Right lobe of liver (tissue), 6 donors: ENCODE measurements at regions not wholly inside any gene's neighbourhood (a gene's known extent, or its start where the extent isn't known, plus 50 kb on each side); places are given as distances from the start of the nearest gene placed in this dataset.

Experiments used
- ATAC-seq, 4 donors: fragments of 200-7000 bp; cut with Tn5 transposase; one replicate each; pipeline ENCODE4 v1.9.1; 2020; ENCODE audit warnings: mild to moderate bottlenecking in 4 of 4, moderate library complexity in 4 of 4
- DNase-seq, 3 donors: peaks; one replicate each; pipeline ENCODE4 v3.0.0-alpha.2; 2020
- H3K27ac ChIP-seq, 3 donors: fragments of 200-600 bp; one replicate each; pipeline ENCODE4 v1.8.0; 2022
- H3K27me3 ChIP-seq, 2 donors: fragments of 200-600 bp; one replicate each; pipeline ENCODE4 v1.8.0; 2022
- H3K36me3 ChIP-seq, 4 donors: fragments of 200-600 bp; sonication (generic) in 1 of 4; one replicate each; pipeline versions ENCODE4 v1.5.1 to v1.8.0; 2017 to 2022; ENCODE audit warnings: control low read depth in 1 of 4
- H3K4me1 ChIP-seq, 4 donors: fragments of 200-600 bp; sonication (generic) in 1 of 4; one replicate each; pipeline versions ENCODE4 v1.5.1 to v1.8.0; 2017 to 2022; ENCODE audit warnings: control low read depth in 1 of 4
- H3K4me3 ChIP-seq, 3 donors: fragments of 200-600 bp; one replicate each; pipeline ENCODE4 v1.8.0; 2022
- H3K9me3 ChIP-seq, 4 donors: fragments of 200-600 bp; sonication (generic) in 1 of 4; one replicate each; pipeline versions ENCODE4 v1.5.1 to v1.8.0; 2017 to 2022; ENCODE audit warnings: control low read depth in 1 of 4
- POLR2A ChIP-seq: fragments of 450-650 bp; IDR thresholded peaks from one replicate; pipeline ENCODE4 v1.6.1; 2017; ENCODE audit warnings: antibody characterized with exemption, mild to moderate bottlenecking
- WGBS: methylation state at CpG from one replicate; pipeline ENCODE4 v1.1.6; 2018; ENCODE audit warnings: low coverage, low lambda C conversion rate; ENCODE audit not compliant: insufficient coverage; ENCODE audit errors: missing lambda C conversion rate; 5-methylcytosine and 5-hydroxymethylcytosine counted together
- intact Hi-C, 2 donors: fragments of 100-400 bp; cut with DNase I; formaldehyde crosslinking; loops; one replicate each; pipeline versions ENCODE4 v1.11.2 to v1.14.1; 2022
- TF ChIP-seq, protein P1 (sequence below), 4 donors: fragments of 200-600 bp in 3 of 4; fragments of 450-650 bp in 1 of 4; IDR thresholded peaks; one replicate each; pipeline versions ENCODE4 v1.5.1 to v1.8.0; 2016 to 2022; ENCODE audit warnings: antibody characterized with exemption in 4 of 4, mild to moderate bottlenecking in 2 of 4
- donor health status: DM: no; HTN: yes; CAD: no.
- donor health status: DM: no; HTN: no; CAD: no.
- donor health status: DM: no; HTN: no; CAD: no.
- donor health status: DM: no; HTN: yes; CAD: no.
- donor health status: DM: no; HTN: yes; CAD: no.

DNA sequence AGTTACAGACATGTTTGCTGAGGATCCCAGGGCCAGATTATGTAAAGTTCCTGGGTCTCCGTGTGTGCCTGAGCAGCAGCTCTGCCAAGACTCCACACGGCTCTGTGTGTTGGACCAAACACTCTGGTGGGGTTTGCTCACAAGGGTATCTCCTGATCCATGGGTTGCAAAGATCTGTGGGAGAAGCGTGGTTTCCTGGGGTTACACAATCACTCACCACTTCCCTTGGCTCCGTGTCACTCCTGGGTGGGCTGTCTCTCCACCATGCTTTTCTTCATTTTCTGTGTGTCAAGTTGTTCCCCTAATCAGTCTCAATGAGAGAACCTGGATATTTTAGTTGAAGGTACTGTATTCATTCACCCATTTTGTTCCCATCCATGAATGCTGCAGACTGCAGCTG lies 1088.8 kb downstream of the FSCB start:
- Histone ChIP-seq H3K4me3 (no peak overlapping the region), H3K27me3 (no peaks in the 10 kb centered on the region), H3K4me1 (no peaks in the 10 kb centered on the region), H3K9me3 (no peaks in the 10 kb centered on the region), H3K27ac (no peak overlapping the region), H3K36me3 (no peaks in the 10 kb centered on the region)
- TF ChIP-seq, protein P1, sequence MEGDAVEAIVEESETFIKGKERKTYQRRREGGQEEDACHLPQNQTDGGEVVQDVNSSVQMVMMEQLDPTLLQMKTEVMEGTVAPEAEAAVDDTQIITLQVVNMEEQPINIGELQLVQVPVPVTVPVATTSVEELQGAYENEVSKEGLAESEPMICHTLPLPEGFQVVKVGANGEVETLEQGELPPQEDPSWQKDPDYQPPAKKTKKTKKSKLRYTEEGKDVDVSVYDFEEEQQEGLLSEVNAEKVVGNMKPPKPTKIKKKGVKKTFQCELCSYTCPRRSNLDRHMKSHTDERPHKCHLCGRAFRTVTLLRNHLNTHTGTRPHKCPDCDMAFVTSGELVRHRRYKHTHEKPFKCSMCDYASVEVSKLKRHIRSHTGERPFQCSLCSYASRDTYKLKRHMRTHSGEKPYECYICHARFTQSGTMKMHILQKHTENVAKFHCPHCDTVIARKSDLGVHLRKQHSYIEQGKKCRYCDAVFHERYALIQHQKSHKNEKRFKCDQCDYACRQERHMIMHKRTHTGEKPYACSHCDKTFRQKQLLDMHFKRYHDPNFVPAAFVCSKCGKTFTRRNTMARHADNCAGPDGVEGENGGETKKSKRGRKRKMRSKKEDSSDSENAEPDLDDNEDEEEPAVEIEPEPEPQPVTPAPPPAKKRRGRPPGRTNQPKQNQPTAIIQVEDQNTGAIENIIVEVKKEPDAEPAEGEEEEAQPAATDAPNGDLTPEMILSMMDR (IDR thresholded peaks at IDR 0.05): no peak
- TF ChIP-seq POLR2A: no peak
- no peak for ATAC-seq
- no peak for DNase-seq
- 48% methylated on average over 2 of the region's 4 CpGs for WGBS
- intact Hi-C loops: no loop called here

DNA sequence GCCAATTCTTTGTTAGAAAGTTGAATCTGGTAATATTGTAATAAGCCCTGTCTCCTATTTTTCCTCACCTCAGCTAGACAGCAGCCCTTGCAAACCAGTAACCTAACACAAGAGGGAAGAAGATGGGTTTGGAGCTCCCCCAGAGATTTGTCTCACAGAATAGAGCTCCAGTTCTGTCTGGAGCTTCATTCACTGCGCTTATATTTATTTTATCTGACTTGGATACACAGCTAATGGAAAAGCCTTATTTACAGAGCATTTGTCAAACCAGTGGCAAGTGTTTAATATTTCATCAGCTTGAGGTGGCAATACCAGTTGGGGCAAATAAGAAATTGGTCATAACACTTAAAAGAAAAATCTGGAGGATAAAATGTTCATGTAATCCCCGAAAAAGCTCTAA lies 1094.0 kb downstream of the FSCB start:
- intact Hi-C loops: no loop called here
- no peak for DNase-seq
- TF ChIP-seq, protein P1 (IDR thresholded peaks at IDR 0.05): no peak
- no peak for TF ChIP-seq POLR2A
- WGBS: 50% methylated on average over 2 of the region's 2 CpGs
- Histone ChIP-seq H3K27me3 (no peaks in the 10 kb centered on the region), H3K4me1 (no peaks in the 10 kb centered on the region), H3K27ac (no peak overlapping the region), H3K36me3 (no peaks in the 10 kb centered on the region), H3K4me3 (no peak overlapping the region), H3K9me3 (no peaks in the 10 kb centered on the region)
- no peak for ATAC-seq

DNA sequence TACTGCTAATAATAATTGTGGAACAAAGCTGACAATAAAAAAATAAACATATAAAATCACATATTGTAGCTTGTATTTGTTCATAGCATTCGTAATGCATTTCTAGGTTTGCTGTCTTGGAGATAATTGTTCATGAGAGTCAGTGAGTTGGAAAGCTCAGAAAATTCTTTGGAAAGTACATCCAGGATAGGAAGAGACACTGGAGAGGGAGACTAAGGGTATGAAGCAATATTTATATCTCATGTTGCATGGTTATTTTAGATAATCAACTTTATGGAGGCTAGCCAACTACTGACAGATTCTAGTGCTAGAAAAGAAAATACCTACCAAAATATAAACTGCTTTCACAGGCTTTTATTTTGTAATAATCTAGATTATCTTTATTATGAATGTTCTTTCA lies 1095.2 kb downstream of the FSCB start:
- Histone ChIP-seq H3K36me3 (no peaks in the 10 kb centered on the region), H3K9me3 (no peaks in the 10 kb centered on the region), H3K27ac (no peak overlapping the region), H3K4me3 (no peak overlapping the region), H3K4me1 (no peaks in the 10 kb centered on the region), H3K27me3 (no peaks in the 10 kb centered on the region)
- no peak for TF ChIP-seq POLR2A
- TF ChIP-seq, protein P1 (IDR thresholded peaks at IDR 0.05): no peak
- no peak for DNase-seq
- 52% methylated on average over 1 of the region's 1 CpG for WGBS
- intact Hi-C loops: no loop called here
- ATAC-seq: no peak

DNA sequence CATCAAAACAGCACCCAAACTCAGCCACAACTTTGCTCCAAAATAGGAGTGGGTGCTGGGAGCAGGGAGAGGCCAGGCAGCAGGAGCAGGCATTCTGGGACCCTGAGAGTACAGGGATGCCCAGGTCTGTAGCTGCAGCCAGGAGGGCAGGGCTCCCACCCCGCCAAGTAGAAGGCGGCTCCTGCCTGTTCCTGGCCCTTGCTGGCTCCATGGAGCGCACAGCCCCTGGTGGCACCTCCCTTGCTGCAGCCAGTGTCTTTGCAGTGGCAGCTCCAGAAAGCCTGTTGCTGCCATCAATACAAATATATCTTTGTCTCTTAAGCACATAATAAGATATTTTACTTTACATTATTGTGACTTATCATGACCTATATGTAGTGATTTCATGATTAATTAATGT lies 1096.5 kb downstream of the FSCB start:
- H3K36me3 ChIP-seq: no peaks in the 10 kb centered on the region
- TF ChIP-seq, protein P1 (IDR thresholded peaks at IDR 0.05): no peak
- no peak for TF ChIP-seq POLR2A
- no peak for ATAC-seq
- no peaks in the 10 kb centered on the region for H3K9me3 ChIP-seq
- H3K4me1 ChIP-seq: no peaks in the 10 kb centered on the region
- H3K4me3 ChIP-seq: no peak overlapping the region
- no peak for DNase-seq
- WGBS: 60% methylated on average over 1 of the region's 3 CpGs
- intact Hi-C loops: no loop called here
- no peak overlapping the region for H3K27ac ChIP-seq
- H3K27me3 ChIP-seq: no peaks in the 10 kb centered on the region

DNA sequence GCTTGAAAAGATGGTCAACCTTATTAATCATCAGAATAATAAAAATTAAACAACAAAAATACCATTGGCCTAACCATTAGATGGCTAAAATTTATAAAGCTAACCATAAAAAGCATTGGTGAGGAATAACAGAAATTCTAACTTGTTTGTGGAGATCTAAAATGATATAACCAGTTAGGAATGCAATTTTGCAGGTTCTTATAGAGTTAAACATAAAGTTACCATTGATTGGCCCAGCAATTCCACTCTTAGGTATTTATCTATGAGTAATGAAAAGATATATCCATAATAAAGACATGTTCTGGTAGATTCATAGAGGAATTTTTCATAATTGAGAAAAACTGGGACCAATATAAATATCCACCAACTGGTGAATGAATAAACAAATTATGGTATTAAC lies 1098.6 kb downstream of the FSCB start:
- intact Hi-C loops: no loop called here
- DNase-seq: no peak

More for the DNA sequence above, 1098.6 kb downstream of the FSCB start:
- Histone ChIP-seq H3K9me3 (no peaks in the 10 kb centered on the region), H3K4me1 (no peaks in the 10 kb centered on the region), H3K27me3 (no peaks in the 10 kb centered on the region), H3K4me3 (no peak overlapping the region), H3K36me3 (no peaks in the 10 kb centered on the region), H3K27ac (no peak overlapping the region)
- TF ChIP-seq, protein P1 (IDR thresholded peaks at IDR 0.05): no peak
- TF ChIP-seq POLR2A: no peak
- ATAC-seq: no peak
